NCI-H774 (cell line): ENCODE measurements at regions not wholly inside any gene's neighbourhood (a gene's known extent, or its start where the extent isn't known, plus 50 kb on each side); places are given as distances from the start of the nearest gene placed in this dataset.
"Not testable (repeated sequence)": the region's sequence is repeated elsewhere in the genome, so short reads cannot be mapped to it uniquely, and the experiment has no call there.

Source experiments
- DNase-seq: peaks from one replicate; lab custom pipeline; 2025; lab: John Stamatoyannopoulos, UW

- DNase-seq = not testable (repeated sequence)
Observed at GRCh38 chr13:55053891-55054550, 2025.4 kb downstream of the OLFM4 start.

GRCh38 chr13:55055666-55056065 is 2027.1 kb downstream of the OLFM4 start:
- DNase-seq = not testable (repeated sequence)

- no peak for DNase-seq
Observed at GRCh38 chr13:55062662-55063061, 2034.0 kb downstream of the OLFM4 start.

- DNase-seq = no peak
Observed at GRCh38 chr13:55067946-55068345, 2039.3 kb downstream of the OLFM4 start.

GRCh38 chr13:55069746-55070145 is 2041.1 kb downstream of the OLFM4 start:
- no peak for DNase-seq

- DNase-seq = no peak
Observed at GRCh38 chr13:55073000-55073399, 2044.4 kb downstream of the OLFM4 start.

GRCh38 chr13:55084630-55085029 is 2056.0 kb downstream of the OLFM4 start:
- DNase-seq = no peak

- DNase-seq = no peak
Observed at GRCh38 chr13:55087085-55087484, 2053.6 kb upstream of the PRR20A start.

GRCh38 chr13:55090612-55091011 is 2050.1 kb upstream of the PRR20A start:
- no peak for DNase-seq

- no peak for DNase-seq
Observed at GRCh38 chr13:55091172-55091571, 2049.5 kb upstream of the PRR20A start.

GRCh38 chr13:55106509-55106908 is 2034.2 kb upstream of the PRR20A start:
- DNase-seq = no peak

- DNase-seq = no peak
Observed at GRCh38 chr13:55120631-55121030, 2020.1 kb upstream of the PRR20A start.

GRCh38 chr13:55155046-55155445 is 1985.7 kb upstream of the PRR20A start:
- DNase-seq = no peak

GRCh38 chr13:55159765-55160164 is 1981.0 kb upstream of the PRR20A start:
- DNase-seq = no peak

- DNase-seq = peak; percentile 41
Observed at GRCh38 chr13:55160867-55161266, 1979.9 kb upstream of the PRR20A start.

GRCh38 chr13:55178582-55178981 is 1962.1 kb upstream of the PRR20A start:
- DNase-seq = not testable (repeated sequence)

GRCh38 chr13:55190996-55191395 is 1949.7 kb upstream of the PRR20A start:
- no peak for DNase-seq

GRCh38 chr13:55199134-55199533 is 1941.6 kb upstream of the PRR20A start:
- no peak for DNase-seq

- DNase-seq = no peak
Observed at GRCh38 chr13:55214841-55215345, 1925.8 kb upstream of the PRR20A start.

- DNase-seq = no peak
Observed at GRCh38 chr13:55219538-55219937, 1921.2 kb upstream of the PRR20A start.

GRCh38 chr13:55229906-55230569 is 1910.7 kb upstream of the PRR20A start:
- no peak for DNase-seq

- DNase-seq = no peak
Observed at GRCh38 chr13:55230570-55230908, 1910.2 kb upstream of the PRR20A start.

- no peak for DNase-seq
Observed at GRCh38 chr13:55234311-55234710, 1906.4 kb upstream of the PRR20A start.
